H1 (cell line): ENCODE measurements at regions not wholly inside any gene's neighbourhood (a gene's known extent, or its start where the extent isn't known, plus 50 kb on each side); places are given as distances from the start of the nearest gene placed in this dataset.

Experiments
- CEBPB ChIP-seq: IDR thresholded peaks from 2 replicates; pipeline ENCODE4 v1.6.1; 2012; ENCODE audit warnings: low read depth, low read length
- CHD2 ChIP-seq: IDR thresholded peaks from 2 replicates; pipeline ENCODE4 v1.6.1; 2012; ENCODE audit warnings: low read length, improper control_type of control experiment
- RXRA ChIP-seq: IDR thresholded peaks from 2 replicates; pipeline ENCODE4 v1.6.1; 2011; ENCODE audit warnings: low read depth, mild to moderate bottlenecking, low read length, moderate library complexity; ENCODE audit not compliant: insufficient read depth

DNA sequence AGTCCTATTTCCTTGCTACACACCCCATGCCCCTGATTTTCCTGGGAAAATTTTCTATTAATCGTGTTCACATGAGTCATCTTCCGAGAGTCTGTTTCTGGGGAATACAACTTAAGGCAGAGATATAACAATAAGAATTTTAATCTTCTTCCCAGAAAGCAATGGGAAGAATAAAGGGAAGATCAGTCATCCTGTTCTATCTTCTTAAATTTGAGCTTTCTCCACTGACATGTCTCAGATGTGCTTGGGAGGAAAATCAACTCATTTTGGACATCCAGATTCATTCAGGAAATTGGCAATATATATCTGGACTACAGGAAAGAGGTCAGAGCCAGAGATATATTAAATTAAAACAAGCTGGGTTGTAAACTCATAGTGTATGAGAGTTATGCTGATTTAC, 62.3 kb upstream of the SPAG16 start (continued):
- TF ChIP-seq CEBPB: no peak
- TF ChIP-seq CHD2: no peak
- no peak for TF ChIP-seq RXRA
